ENCODE measurements at regions not wholly inside any gene's neighbourhood (a gene's known extent, or its start where the extent isn't known, plus 50 kb on each side); places are given as distances from the start of the nearest gene placed in this dataset.

GRCh38 chr18:43625582-43625981 is 348.3 kb upstream of the SYT4 start:
- TF ChIP-seq, protein P1, sequence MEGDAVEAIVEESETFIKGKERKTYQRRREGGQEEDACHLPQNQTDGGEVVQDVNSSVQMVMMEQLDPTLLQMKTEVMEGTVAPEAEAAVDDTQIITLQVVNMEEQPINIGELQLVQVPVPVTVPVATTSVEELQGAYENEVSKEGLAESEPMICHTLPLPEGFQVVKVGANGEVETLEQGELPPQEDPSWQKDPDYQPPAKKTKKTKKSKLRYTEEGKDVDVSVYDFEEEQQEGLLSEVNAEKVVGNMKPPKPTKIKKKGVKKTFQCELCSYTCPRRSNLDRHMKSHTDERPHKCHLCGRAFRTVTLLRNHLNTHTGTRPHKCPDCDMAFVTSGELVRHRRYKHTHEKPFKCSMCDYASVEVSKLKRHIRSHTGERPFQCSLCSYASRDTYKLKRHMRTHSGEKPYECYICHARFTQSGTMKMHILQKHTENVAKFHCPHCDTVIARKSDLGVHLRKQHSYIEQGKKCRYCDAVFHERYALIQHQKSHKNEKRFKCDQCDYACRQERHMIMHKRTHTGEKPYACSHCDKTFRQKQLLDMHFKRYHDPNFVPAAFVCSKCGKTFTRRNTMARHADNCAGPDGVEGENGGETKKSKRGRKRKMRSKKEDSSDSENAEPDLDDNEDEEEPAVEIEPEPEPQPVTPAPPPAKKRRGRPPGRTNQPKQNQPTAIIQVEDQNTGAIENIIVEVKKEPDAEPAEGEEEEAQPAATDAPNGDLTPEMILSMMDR (conservative IDR thresholded peaks at IDR 0.05): no peak
- peaks cover 5% of the 10 kb centered on the region for H3K4me1 ChIP-seq (ENCODE audit: control insufficient read depth, insufficient read depth, low read length)
- no peak overlapping the region for H3K27ac ChIP-seq (ENCODE audit: low read depth, low read length)
- H3K27ac Mint-ChIP-seq: no peak overlapping the region
- 67 to 90% methylated on average over 1 of the region's 1 CpG for WGBS, 2 experiments (ENCODE audit: insufficient coverage in 1 of 2, insufficient read length in 1 of 2)
- H3K4me3 ChIP-seq (ENCODE audit: low read length): no peak overlapping the region
- no peaks in the 10 kb centered on the region for H3K27me3 ChIP-seq (ENCODE audit: control insufficient read depth, insufficient read depth, low read length, poor library complexity, severe bottlenecking)
- H3K9me3 ChIP-seq (ENCODE audit: control insufficient read depth, low read length): no peaks in the 10 kb centered on the region
- no peak overlapping the region for H3K9ac ChIP-seq (ENCODE audit: extremely low read depth, low read length, poor library complexity, severe bottlenecking)
- no peak for DNase-seq
- no peaks in the 10 kb centered on the region for H3K9me3 Mint-ChIP-seq
- peaks cover 16% of the 10 kb centered on the region for H3K4me1 Mint-ChIP-seq
- no peaks in the 10 kb centered on the region for H3K36me3 Mint-ChIP-seq (ENCODE audit: low read depth)
- no peaks in the 10 kb centered on the region for H3K27me3 Mint-ChIP-seq (ENCODE audit: insufficient read depth)
- H3K36me3 ChIP-seq (ENCODE audit: control insufficient read depth, insufficient read depth, low read length): no peaks in the 10 kb centered on the region
- no peak overlapping the region for H3K4me3 Mint-ChIP-seq

GRCh38 chr18:43627848-43628530 is 350.7 kb upstream of the SYT4 start:
- Histone ChIP-seq H3K27me3 (ENCODE audit: control insufficient read depth, insufficient read depth, low read length, poor library complexity, severe bottlenecking) (no peaks in the 10 kb centered on the region), H3K36me3 (ENCODE audit: control insufficient read depth, insufficient read depth, low read length) (no peaks in the 10 kb centered on the region), H3K4me1 (ENCODE audit: control insufficient read depth, insufficient read depth, low read length) (peaks cover 5% of the 10 kb centered on the region), H3K9ac (ENCODE audit: extremely low read depth, low read length, poor library complexity, severe bottlenecking) (no peak overlapping the region), H3K27ac (ENCODE audit: low read depth, low read length) (no peak overlapping the region), H3K9me3 (ENCODE audit: control insufficient read depth, low read length) (no peaks in the 10 kb centered on the region), H3K4me3 (ENCODE audit: low read length) (no peak overlapping the region)
- no peak overlapping the region for H3K4me3 Mint-ChIP-seq
- TF ChIP-seq, protein P1 (conservative IDR thresholded peaks at IDR 0.05): no peak
- H3K4me1 Mint-ChIP-seq: peaks cover 17% of the 10 kb centered on the region
- no peaks in the 10 kb centered on the region for H3K9me3 Mint-ChIP-seq
- H3K27ac Mint-ChIP-seq: no peak overlapping the region
- WGBS, 2 experiments (ENCODE audit: insufficient coverage in 1 of 2, insufficient read length in 1 of 2): 50 to 60% methylated on average over 2 of the region's 3 CpGs
- no peaks in the 10 kb centered on the region for H3K27me3 Mint-ChIP-seq (ENCODE audit: insufficient read depth)
- DNase-seq: peak; percentile 47
- H3K36me3 Mint-ChIP-seq (ENCODE audit: low read depth): no peaks in the 10 kb centered on the region

DNA sequence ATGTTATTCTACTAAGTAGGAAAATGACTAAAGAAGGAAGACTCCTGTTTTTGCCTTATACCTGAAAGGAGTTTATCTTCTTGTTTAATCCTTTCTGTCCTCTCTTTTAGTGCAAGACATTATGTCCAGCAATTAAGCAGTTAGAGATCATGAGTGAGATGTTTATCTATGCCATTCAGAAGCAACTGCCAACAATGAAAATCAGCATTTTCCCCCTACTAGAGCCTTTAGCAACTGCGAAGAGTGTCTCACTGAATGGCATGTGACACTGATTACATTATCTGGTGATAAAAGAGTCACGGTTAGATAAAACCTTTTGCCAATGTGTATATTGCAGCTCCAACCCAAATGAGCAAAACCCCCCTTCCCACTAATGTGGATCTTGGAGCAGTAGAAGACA is 357.7 kb upstream of the SYT4 start:
- H3K9me3 Mint-ChIP-seq: peaks cover 18% of the 10 kb centered on the region
- H3K27me3 Mint-ChIP-seq (ENCODE audit: insufficient read depth): no peaks in the 10 kb centered on the region
- Histone ChIP-seq H3K4me1 (ENCODE audit: control insufficient read depth, insufficient read depth, low read length) (peaks cover 8% of the 10 kb centered on the region), H3K4me3 (ENCODE audit: low read length) (no peak overlapping the region), H3K9me3 (ENCODE audit: control insufficient read depth, low read length) (peaks cover 26% of the 10 kb centered on the region), H3K27me3 (ENCODE audit: control insufficient read depth, insufficient read depth, low read length, poor library complexity, severe bottlenecking) (no peaks in the 10 kb centered on the region), H3K36me3 (ENCODE audit: control insufficient read depth, insufficient read depth, low read length) (no peaks in the 10 kb centered on the region), H3K9ac (ENCODE audit: extremely low read depth, low read length, poor library complexity, severe bottlenecking) (no peak overlapping the region), H3K27ac (ENCODE audit: low read depth, low read length) (no peak overlapping the region)
- peaks cover 17% of the 10 kb centered on the region for H3K4me1 Mint-ChIP-seq
- WGBS, 2 experiments (ENCODE audit: insufficient coverage in 1 of 2, insufficient read length in 1 of 2): 17% methylated on average over 1 of the region's 2 CpGs; no CpG with 5 or more reads in 1 of the 2 experiments
- H3K27ac Mint-ChIP-seq: peak overlapping the region; percentile 19
- TF ChIP-seq, protein P1 (conservative IDR thresholded peaks at IDR 0.05): no peak
- peaks cover 4% of the 10 kb centered on the region for H3K36me3 Mint-ChIP-seq (ENCODE audit: low read depth)
- H3K4me3 Mint-ChIP-seq: no peak overlapping the region
- DNase-seq: no peak

All from endodermal cell (in vitro differentiated cells).